ENCODE measurements at regions not wholly inside any gene's neighbourhood (a gene's known extent, or its start where the extent isn't known, plus 50 kb on each side); places are given as distances from the start of the nearest gene placed in this dataset.

GRCh38 chr16:63457869-63458268 lies 1421.6 kb upstream of the CDH8 start:
- H3K9me3 ChIP-seq: no peaks in the 10 kb centered on the region
- no peaks in the 10 kb centered on the region for H3K4me1 ChIP-seq (replicated peaks)
- TF ChIP-seq POLR2A (IDR thresholded peaks at IDR 0.05): no peak
- TF ChIP-seq POLR2AphosphoS5 (IDR thresholded peaks at IDR 0.05): no peak
- no peak for TF ChIP-seq CTCF (IDR thresholded peaks at IDR 0.05)
- H3K36me3 ChIP-seq: no peaks in the 10 kb centered on the region
- 64% methylated on average over 2 of the region's 2 CpGs for WGBS
- no peak for DNase-seq (ENCODE audit: low spot score)
- intact Hi-C loops (cut with DNase I): no loop called here
- no peaks in the 10 kb centered on the region for H3K27me3 ChIP-seq (replicated peaks; ENCODE audit: insufficient read depth)
- H3K27ac ChIP-seq: no peak overlapping the region
- H3K4me3 ChIP-seq: no peak overlapping the region

GRCh38 chr16:63453261-63453660 lies 1417.0 kb upstream of the CDH8 start:
- H3K36me3 ChIP-seq: no peaks in the 10 kb centered on the region
- H3K4me3 ChIP-seq: no peak overlapping the region
- DNase-seq (ENCODE audit: low spot score): no peak
- H3K9me3 ChIP-seq: no peaks in the 10 kb centered on the region
- intact Hi-C loops (cut with DNase I): no loop called here
- 90% methylated on average over 3 of the region's 3 CpGs for WGBS
- H3K4me1 ChIP-seq (replicated peaks): no peaks in the 10 kb centered on the region
- TF ChIP-seq POLR2A (IDR thresholded peaks at IDR 0.05) (no peak), CTCF (IDR thresholded peaks at IDR 0.05) (no peak), POLR2AphosphoS5 (IDR thresholded peaks at IDR 0.05) (no peak)
- H3K27me3 ChIP-seq (replicated peaks; ENCODE audit: insufficient read depth): no peaks in the 10 kb centered on the region
- H3K27ac ChIP-seq: no peak overlapping the region

- Histone ChIP-seq H3K4me3 (no peak overlapping the region), H3K27ac (no peak overlapping the region), H3K36me3 (no peaks in the 10 kb centered on the region), H3K4me1 (replicated peaks) (no peaks in the 10 kb centered on the region), H3K9me3 (no peaks in the 10 kb centered on the region), H3K27me3 (replicated peaks; ENCODE audit: insufficient read depth) (no peaks in the 10 kb centered on the region)
- intact Hi-C loops (cut with DNase I): no loop called here
- DNase-seq (ENCODE audit: low spot score): no peak
- 9% methylated on average over 2 of the region's 2 CpGs for WGBS
- TF ChIP-seq POLR2AphosphoS5 (IDR thresholded peaks at IDR 0.05) (no peak), POLR2A (IDR thresholded peaks at IDR 0.05) (no peak), CTCF (IDR thresholded peaks at IDR 0.05) (no peak)
These were observed 1410.9 kb upstream of the CDH8 start for GRCh38 chr16:63447121-63447520.

GRCh38 chr16:63442246-63442645 lies 1406.0 kb upstream of the CDH8 start:
- Histone ChIP-seq H3K27me3 (replicated peaks; ENCODE audit: insufficient read depth) (no peaks in the 10 kb centered on the region), H3K27ac (no peak overlapping the region), H3K9me3 (no peaks in the 10 kb centered on the region), H3K4me3 (no peak overlapping the region), H3K4me1 (replicated peaks) (no peaks in the 10 kb centered on the region), H3K36me3 (no peaks in the 10 kb centered on the region)
- TF ChIP-seq POLR2A (IDR thresholded peaks at IDR 0.05) (no peak), CTCF (IDR thresholded peaks at IDR 0.05) (no peak), POLR2AphosphoS5 (IDR thresholded peaks at IDR 0.05) (no peak)
- no peak for DNase-seq (ENCODE audit: low spot score)
- WGBS: 65% methylated on average over 5 of the region's 5 CpGs
- intact Hi-C loops (cut with DNase I): no loop called here

GRCh38 chr16:63426275-63426870 lies 1390.1 kb upstream of the CDH8 start:
- H3K4me3 ChIP-seq: no peak overlapping the region
- no peak for TF ChIP-seq CTCF (IDR thresholded peaks at IDR 0.05)
- TF ChIP-seq POLR2A (IDR thresholded peaks at IDR 0.05): no peak
- no peak for TF ChIP-seq POLR2AphosphoS5 (IDR thresholded peaks at IDR 0.05)
- WGBS: 61% methylated on average over 3 of the region's 3 CpGs
- DNase-seq (ENCODE audit: low spot score): no peak
- H3K27me3 ChIP-seq (replicated peaks; ENCODE audit: insufficient read depth): no peaks in the 10 kb centered on the region
- intact Hi-C loops (cut with DNase I): no loop called here
- H3K36me3 ChIP-seq: no peaks in the 10 kb centered on the region
- no peak overlapping the region for H3K27ac ChIP-seq
- no peaks in the 10 kb centered on the region for H3K9me3 ChIP-seq
- H3K4me1 ChIP-seq (replicated peaks): no peaks in the 10 kb centered on the region

Data from prostate gland (tissue), 2 donors.